Mesodermal cell (in vitro differentiated cells): ENCODE measurements at regions not wholly inside any gene's neighbourhood (a gene's known extent, or its start where the extent isn't known, plus 50 kb on each side); places are given as distances from the start of the nearest gene placed in this dataset.

Experiments
- H3K27ac ChIP-seq: 2 replicates; pipeline ENCODE4 v1.7.0; 2013; ENCODE audit warnings: mild to moderate bottlenecking, low read depth, low read length, moderate library complexity; ENCODE audit not compliant: severe bottlenecking
- H3K36me3 ChIP-seq: 2 replicates; pipeline ENCODE4 v1.7.1; 2013; ENCODE audit warnings: mild to moderate bottlenecking, low read length, moderate library complexity; ENCODE audit not compliant: control insufficient read depth, insufficient read depth
- H3K4me1 ChIP-seq: one replicate; pipeline ENCODE4 v1.7.1; 2013; ENCODE audit warnings: mild to moderate bottlenecking, low read length; ENCODE audit not compliant: insufficient read depth, control insufficient read depth, poor library complexity, severe bottlenecking
- H3K4me3 ChIP-seq: 2 replicates; pipeline ENCODE4 v1.7.0; 2013; ENCODE audit warnings: low read length, control low read depth, mild to moderate bottlenecking; ENCODE audit not compliant: insufficient read depth, poor library complexity, severe bottlenecking; ENCODE audit errors: extremely low read depth
- H3K9me3 ChIP-seq: 2 replicates; pipeline ENCODE4 v1.7.1; 2013; ENCODE audit warnings: mild to moderate bottlenecking, low read length, moderate library complexity; ENCODE audit not compliant: control insufficient read depth
- WGBS, 2 experiments: methylation state at CpG; one replicate each; pipeline ENCODE4 v1.1.5; 2013; ENCODE audit warnings: missing lambda C conversion rate in 2 of 2; ENCODE audit not compliant: insufficient coverage in 2 of 2; 5-methylcytosine and 5-hydroxymethylcytosine counted together

DNA sequence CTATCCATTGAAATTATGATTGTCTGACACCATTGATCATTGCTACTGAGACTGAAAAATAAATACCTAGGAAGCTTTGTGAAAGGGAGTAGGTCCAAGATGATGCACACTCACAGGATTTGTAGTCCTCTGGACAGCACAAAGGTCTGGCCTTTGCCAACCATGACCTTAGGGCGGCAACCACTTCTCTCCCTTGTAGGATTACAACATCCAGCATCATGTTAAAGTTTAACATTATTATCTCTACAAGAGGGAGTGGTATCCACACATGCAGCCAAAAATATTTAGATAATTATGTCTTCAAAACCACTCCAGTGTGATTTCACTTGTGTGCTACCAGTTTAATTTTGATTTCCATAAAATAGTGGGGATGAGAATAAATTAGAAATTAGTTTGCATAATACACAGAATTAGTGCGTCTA, 51.1 kb upstream of the NHSL1 start:
- no CpG with 5 or more reads among the region's 2 CpGs for WGBS, 2 experiments
- Histone ChIP-seq H3K4me1 (peaks cover 29% of the 10 kb centered on the region), H3K4me3 (no peak overlapping the region), H3K9me3 (no peaks in the 10 kb centered on the region), H3K36me3 (no peaks in the 10 kb centered on the region), H3K27ac (no peak overlapping the region)

DNA sequence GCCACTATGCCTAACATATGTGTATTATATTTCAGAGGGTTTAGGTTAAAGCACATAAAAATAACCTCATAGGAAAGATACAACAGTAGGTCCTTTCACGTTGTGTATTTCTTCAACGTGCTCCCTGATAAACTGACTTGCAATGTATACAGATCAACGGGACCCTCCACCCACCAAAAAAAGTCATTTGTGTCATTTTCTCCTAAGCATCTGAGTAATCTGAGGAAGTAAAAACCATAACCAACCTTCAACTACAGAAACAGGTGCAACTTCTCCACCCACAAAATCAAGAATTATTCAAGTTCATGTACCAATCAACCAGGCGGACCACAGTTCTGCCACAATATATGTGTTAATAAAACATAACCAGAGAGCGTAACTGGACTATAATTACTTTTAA, 54.9 kb upstream of the NHSL1 start:
- no peak overlapping the region for H3K27ac ChIP-seq
- no peaks in the 10 kb centered on the region for H3K9me3 ChIP-seq
- H3K4me3 ChIP-seq: no peak overlapping the region
- 79 to 82% methylated on average over 3 of the region's 5 CpGs for WGBS, 2 experiments
- H3K36me3 ChIP-seq: no peaks in the 10 kb centered on the region
- peaks cover 23% of the 10 kb centered on the region for H3K4me1 ChIP-seq

DNA sequence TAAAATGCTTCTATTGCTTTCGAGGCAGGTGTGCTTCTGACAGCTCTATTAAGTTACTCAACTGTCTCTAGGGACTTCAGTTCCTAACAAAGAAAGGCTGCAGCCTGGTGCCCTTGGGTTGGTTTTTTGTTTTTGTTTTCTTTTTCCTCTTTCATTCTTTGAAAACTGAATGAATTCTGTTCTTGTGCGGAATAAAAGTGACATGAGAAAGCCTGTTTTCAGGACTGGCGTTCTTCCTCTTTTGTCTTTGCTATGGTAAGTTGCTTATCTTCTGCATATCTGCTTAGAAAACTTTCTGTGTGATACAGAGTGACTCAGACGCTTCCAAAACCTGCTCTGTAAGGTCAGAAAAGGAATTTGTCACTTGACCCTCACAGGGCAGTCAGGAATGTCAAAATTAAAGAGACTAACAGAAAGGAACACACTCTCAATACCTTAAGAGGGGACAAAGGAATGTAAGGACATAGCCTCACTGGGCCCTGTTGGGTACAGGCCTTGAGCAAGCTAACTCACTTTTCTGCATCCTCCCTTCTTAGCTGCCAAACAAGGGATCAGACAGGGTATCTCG, 56.2 kb upstream of the NHSL1 start:
- Histone ChIP-seq H3K4me1 (peaks cover 23% of the 10 kb centered on the region), H3K36me3 (no peaks in the 10 kb centered on the region), H3K9me3 (no peaks in the 10 kb centered on the region), H3K4me3 (no peak overlapping the region), H3K27ac (peak overlapping the region; percentile 82)
- WGBS, 2 experiments: 7 to 42% methylated on average over 2 of the region's 5 CpGs

DNA sequence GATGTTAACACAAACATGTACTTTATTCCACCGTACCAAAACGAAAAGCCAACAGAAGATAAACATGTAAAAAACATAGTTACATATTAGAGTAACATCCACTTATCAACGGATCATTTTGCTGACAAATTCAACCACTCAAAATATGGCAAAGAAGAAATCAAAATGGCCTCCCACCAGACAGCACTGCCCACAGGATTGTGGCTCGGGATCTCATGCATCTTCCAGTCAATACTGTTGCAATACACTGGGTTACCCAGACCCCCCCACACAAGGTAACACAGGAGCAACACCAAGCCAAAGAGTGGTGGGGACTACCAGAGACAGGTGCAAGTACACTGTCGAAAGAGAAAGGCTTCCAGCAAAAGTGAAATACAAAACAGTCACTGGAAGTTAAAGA, 57.9 kb upstream of the NHSL1 start:
- Histone ChIP-seq H3K36me3 (no peaks in the 10 kb centered on the region), H3K9me3 (no peaks in the 10 kb centered on the region), H3K4me1 (peaks cover 32% of the 10 kb centered on the region), H3K4me3 (no peak overlapping the region), H3K27ac (no peak overlapping the region)
- WGBS, 2 experiments: 81 to 92% methylated on average over 2 to 3 of the region's 5 CpGs

DNA sequence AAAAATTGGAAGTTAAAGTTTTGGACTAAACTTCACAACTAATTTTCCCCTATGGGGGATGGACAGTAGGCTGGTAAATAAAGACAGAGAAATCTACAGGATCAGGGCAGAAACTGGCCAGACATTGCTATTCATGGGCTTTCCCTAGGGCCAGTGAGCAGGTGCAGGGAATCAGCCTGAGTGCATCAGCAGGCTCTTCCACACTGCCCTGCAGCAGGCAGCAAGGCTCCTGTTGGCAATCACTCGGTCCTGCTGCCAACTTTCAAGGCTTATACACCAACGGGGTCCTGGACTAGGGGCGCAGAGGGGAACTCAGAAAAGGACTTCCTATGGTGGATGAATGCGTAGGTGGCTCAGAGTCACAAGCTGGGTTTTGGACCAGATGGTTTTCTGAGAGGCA, 59.8 kb upstream of the NHSL1 start:
- Histone ChIP-seq H3K36me3 (no peaks in the 10 kb centered on the region), H3K4me3 (no peak overlapping the region), H3K27ac (no peak overlapping the region), H3K4me1 (peaks cover 29% of the 10 kb centered on the region), H3K9me3 (no peaks in the 10 kb centered on the region)
- WGBS, 2 experiments: 77 to 79% methylated on average over 2 to 3 of the region's 4 CpGs

DNA sequence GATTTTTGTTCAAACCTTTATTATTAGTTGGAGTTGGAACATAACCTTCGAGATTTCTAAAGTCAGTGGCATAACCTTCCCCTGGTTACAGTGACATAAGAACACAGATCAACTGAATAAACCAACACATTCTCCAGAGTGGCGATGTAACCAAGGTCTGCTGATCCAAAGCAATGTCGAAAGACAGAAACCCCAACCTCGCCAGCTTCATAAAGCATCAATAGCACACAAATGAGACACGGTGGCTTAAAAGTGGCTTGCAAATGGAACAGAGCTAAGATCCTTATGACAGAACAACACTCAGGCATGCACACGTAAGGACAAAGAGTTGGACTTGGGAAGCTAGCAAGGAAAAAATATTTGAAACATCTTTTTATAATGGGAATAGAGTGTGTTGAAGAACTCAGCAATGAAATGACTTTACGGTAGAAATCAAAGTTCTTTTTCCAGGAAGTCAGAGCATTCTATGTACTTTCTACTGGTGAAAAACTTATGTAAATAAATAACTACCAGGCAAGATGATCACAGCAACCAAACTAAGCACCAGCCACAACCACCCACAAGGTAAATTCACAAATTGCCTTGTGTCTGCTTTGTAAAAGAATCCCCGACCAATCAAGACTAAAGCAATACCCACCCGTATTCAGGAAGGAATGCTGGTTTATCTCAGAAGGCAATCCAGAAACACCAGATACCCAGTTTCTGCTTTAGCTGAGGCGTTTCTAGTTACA, 61.0 kb upstream of the NHSL1 start:
- no peak overlapping the region for H3K4me3 ChIP-seq
- no peaks in the 10 kb centered on the region for H3K9me3 ChIP-seq
- 70 to 91% methylated on average over 5 to 6 of the region's 10 CpGs for WGBS, 2 experiments
- no peaks in the 10 kb centered on the region for H3K36me3 ChIP-seq
- peak overlapping the region; percentile 70 for H3K27ac ChIP-seq
- peaks cover 18% of the 10 kb centered on the region for H3K4me1 ChIP-seq

DNA sequence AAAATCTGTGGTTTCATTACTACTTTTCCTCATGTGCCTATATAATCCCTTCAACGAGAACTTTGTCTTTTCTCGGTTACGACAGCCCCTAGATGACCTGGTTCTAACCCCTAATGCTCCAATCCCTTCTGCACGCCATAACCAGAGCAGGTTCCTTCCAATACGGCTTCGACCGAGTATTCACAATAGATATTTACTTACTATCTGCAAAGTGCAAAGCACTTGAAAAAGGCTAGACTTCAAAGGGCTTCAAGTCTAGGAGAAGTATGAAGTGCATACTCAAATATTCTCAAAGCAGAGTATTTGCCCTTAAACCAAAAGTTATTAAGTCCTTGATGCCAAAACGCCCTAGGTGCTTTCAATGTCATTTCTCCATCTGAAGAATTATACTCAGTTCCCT, 63.4 kb upstream of the NHSL1 start:
- Histone ChIP-seq H3K36me3 (no peaks in the 10 kb centered on the region), H3K9me3 (no peaks in the 10 kb centered on the region), H3K4me1 (peaks cover 9% of the 10 kb centered on the region), H3K27ac (no peak overlapping the region), H3K4me3 (no peak overlapping the region)
- 93 to 96% methylated on average over 5 to 7 of the region's 8 CpGs for WGBS, 2 experiments

DNA sequence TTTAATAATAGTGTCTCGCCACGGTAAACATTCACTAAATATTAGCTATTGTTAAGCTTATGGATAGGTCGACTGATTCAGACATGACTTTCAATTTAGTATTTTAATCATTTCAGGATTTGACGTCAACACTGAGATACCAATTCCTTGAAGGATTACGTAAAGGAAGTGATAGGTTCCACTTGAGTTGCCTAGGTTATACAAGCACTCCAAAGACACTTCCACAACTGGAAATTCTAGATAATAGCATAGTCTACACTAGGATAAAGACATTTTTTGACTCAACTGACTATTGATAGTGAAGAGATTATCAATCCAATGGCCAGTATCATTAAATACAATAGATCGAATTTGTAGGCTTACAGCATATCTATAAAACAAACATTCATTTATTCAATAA, 63.9 kb upstream of the NHSL1 start:
- H3K9me3 ChIP-seq: no peaks in the 10 kb centered on the region
- no peak overlapping the region for H3K4me3 ChIP-seq
- H3K4me1 ChIP-seq: peaks cover 9% of the 10 kb centered on the region
- no peaks in the 10 kb centered on the region for H3K36me3 ChIP-seq
- WGBS, 2 experiments: 96% methylated on average over 4 of the region's 6 CpGs; no CpG with 5 or more reads in 1 of the 2 experiments
- H3K27ac ChIP-seq: no peak overlapping the region

DNA sequence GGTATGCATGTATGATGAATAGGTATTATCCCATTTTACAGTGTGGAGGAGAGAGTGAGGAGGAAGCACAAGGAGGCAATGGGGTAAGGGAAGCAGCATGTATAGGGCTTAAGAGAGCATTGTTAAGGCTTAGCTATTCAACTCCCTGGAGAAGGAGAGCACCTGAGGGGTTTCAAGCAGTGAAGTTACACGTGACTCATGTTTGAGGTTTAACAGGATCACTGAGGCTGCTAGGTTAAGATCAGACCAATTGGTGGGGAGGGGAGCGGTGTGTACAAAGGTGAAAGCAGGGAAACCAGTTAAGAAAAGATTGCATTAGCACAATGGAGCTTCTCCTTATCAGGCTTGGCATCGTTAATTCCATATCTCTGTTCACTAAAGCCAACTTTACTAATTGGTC, 64.4 kb upstream of the NHSL1 start:
- H3K4me1 ChIP-seq: peaks cover 9% of the 10 kb centered on the region

DNA sequence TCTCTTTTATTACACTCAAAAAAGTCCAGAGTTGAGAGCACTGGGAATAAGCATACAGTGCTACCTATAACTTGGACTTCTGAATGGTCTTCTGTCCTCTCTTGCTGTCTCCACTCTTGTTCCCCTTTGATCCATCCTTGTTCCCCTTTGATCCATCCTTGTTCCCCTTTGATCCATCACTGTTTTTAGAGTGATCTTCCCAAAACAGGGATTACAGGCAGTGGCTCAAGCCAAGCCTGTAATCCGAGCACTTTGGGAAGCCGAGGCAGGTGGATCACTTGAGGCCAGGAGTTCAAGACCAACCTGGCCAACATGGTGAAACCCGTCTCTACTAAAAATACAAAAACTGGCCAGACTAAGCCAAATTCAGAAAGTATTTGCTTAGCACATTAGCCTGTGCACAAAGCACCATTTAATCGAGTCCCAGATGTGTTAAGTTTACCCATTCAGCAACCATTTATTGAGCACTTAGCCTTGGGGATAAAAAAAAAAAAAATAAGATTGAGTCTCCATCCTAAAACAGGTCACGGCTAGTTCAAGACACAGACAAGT, 65.0 kb upstream of the NHSL1 start:
- Histone ChIP-seq H3K4me1 (peaks cover 9% of the 10 kb centered on the region), H3K9me3 (no peaks in the 10 kb centered on the region), H3K27ac (no peak overlapping the region), H3K4me3 (no peak overlapping the region), H3K36me3 (no peaks in the 10 kb centered on the region)
- 93 to 95% methylated on average over 4 of the region's 5 CpGs for WGBS, 2 experiments

More for the DNA sequence above, 64.4 kb upstream of the NHSL1 start:
- Histone ChIP-seq H3K4me3 (no peak overlapping the region), H3K36me3 (no peaks in the 10 kb centered on the region), H3K9me3 (no peaks in the 10 kb centered on the region), H3K27ac (no peak overlapping the region)
- WGBS, 2 experiments: 80 to 92% methylated on average over 2 of the region's 3 CpGs

DNA sequence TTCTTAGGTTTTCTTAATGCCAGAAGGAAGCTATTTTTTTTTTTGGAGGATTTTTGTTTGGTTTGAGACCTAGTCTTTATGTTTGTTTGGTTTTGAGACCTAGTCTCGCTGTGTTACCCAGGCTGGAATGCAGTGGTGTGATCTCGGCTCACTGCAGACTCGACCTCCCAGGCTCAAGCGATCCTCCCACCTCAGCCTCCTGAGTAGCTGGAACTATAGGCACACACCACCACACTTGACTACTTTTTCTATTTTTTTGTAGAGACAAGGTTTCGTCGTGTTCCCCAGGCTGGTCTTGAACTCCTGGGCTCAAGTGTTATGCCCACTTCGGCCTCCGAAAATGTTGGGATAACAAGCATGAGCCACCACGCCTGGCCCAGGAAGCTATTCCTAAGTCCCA, 67.8 kb upstream of the NHSL1 start:
- no peak overlapping the region for H3K27ac ChIP-seq
- no peaks in the 10 kb centered on the region for H3K9me3 ChIP-seq
- 92% methylated on average over 4 to 7 of the region's 9 CpGs for WGBS, 2 experiments
- H3K36me3 ChIP-seq: no peaks in the 10 kb centered on the region
- no peak overlapping the region for H3K4me3 ChIP-seq
- peaks cover 25% of the 10 kb centered on the region for H3K4me1 ChIP-seq
